ENCODE measurements at regions not wholly inside any gene's neighbourhood (a gene's known extent, or its start where the extent isn't known, plus 50 kb on each side); places are given as distances from the start of the nearest gene placed in this dataset.

- TF ChIP-seq CTCF (IDR thresholded peaks at IDR 0.05): no peak
- TF ChIP-seq POLR2A (IDR thresholded peaks at IDR 0.05): no peak
- TF ChIP-seq POLR2AphosphoS5 (IDR thresholded peaks at IDR 0.05): no peak
- TF ChIP-seq EP300 (IDR thresholded peaks at IDR 0.05): no peak
Observed at GRCh38 chr9:87178302-87178701, 231.0 kb upstream of the GAS1 start.

Data from suprapubic skin (tissue), 4 donors.